ENCODE measurements at regions not wholly inside any gene's neighbourhood (a gene's known extent, or its start where the extent isn't known, plus 50 kb on each side); places are given as distances from the start of the nearest gene placed in this dataset.

- H3K79me2 ChIP-seq (ENCODE audit: control insufficient read depth, insufficient read depth, low read length) = no peaks in the 10 kb centered on the region
- dilution Hi-C loops (cut with MboI; ENCODE audit: extremely low pct_ligation_motif_present, low sequenced_read_pairs) = no loop called here
- H3K4me3 ChIP-seq (ENCODE audit: control insufficient read depth in 2 of 3, extremely low read depth in 1 of 3, insufficient read depth in 2 of 3, low read depth in 1 of 3, low read length in 3 of 3) = no peak overlapping the region
- no peaks in the 10 kb centered on the region for H4K20me1 ChIP-seq (ENCODE audit: control insufficient read depth, extremely low read depth, insufficient read depth, low read length)
- no peak overlapping the region for H2AFZ ChIP-seq (ENCODE audit: control insufficient read depth, low read length)
- no peak overlapping the region for H3K4me2 ChIP-seq (ENCODE audit: control insufficient read depth, extremely low read depth, insufficient read depth, low read depth, low read length)
- no peaks in the 10 kb centered on the region for H3K9me1 ChIP-seq (ENCODE audit: control insufficient read depth, extremely low read depth, insufficient read depth, low read length)
- no peaks in the 10 kb centered on the region for H3K36me3 ChIP-seq (ENCODE audit: control insufficient read depth in 2 of 2, extremely low read depth in 1 of 2, insufficient read depth in 2 of 2, low read length in 2 of 2)
- no peak for FAIRE-seq
- H3K27me3 ChIP-seq (ENCODE audit: control insufficient read depth, extremely low read depth, insufficient read depth, low read length) = no peaks in the 10 kb centered on the region
- no peaks in the 10 kb centered on the region for H3K9me3 ChIP-seq (ENCODE audit: control insufficient read depth, low read depth, low read length)
- DNase-seq (ENCODE audit: low read depth, low spot score) = no peak
- H3K9ac ChIP-seq (ENCODE audit: control insufficient read depth, extremely low read depth, insufficient read depth, low read length) = no peak overlapping the region
- no peaks in the 10 kb centered on the region for H3K4me1 ChIP-seq (ENCODE audit: control insufficient read depth, extremely low read depth, insufficient read depth, low read length)
- H3K27ac ChIP-seq (ENCODE audit: control insufficient read depth, insufficient read depth, low read length) = no peak overlapping the region
- TF ChIP-seq EZH2 (IDR thresholded peaks at IDR 0.05; ENCODE audit: low read length) (no peak), CTCF (optimal IDR thresholded peaks at IDR 0.05 in 1 of 3, IDR thresholded peaks at IDR 0.05 in 1 of 3, conservative IDR thresholded peaks at IDR 0.05 in 1 of 3; ENCODE audit: extremely low read depth in 1 of 3, insufficient read depth in 2 of 3, low read length in 3 of 3) (no peak)
Observed at GRCh38 chr4:89363786-89364185, 56.2 kb upstream of the GPRIN3 start.

- no peaks in the 10 kb centered on the region for H3K36me3 ChIP-seq (ENCODE audit: control insufficient read depth in 2 of 2, extremely low read depth in 1 of 2, insufficient read depth in 2 of 2, low read length in 2 of 2)
- no peaks in the 10 kb centered on the region for H3K9me3 ChIP-seq (ENCODE audit: control insufficient read depth, low read depth, low read length)
- H2AFZ ChIP-seq (ENCODE audit: control insufficient read depth, low read length) = no peak overlapping the region
- H3K9ac ChIP-seq (ENCODE audit: control insufficient read depth, extremely low read depth, insufficient read depth, low read length) = no peak overlapping the region
- no peak overlapping the region for H3K4me2 ChIP-seq (ENCODE audit: control insufficient read depth, extremely low read depth, insufficient read depth, low read depth, low read length)
- DNase-seq (ENCODE audit: low read depth, low spot score) (no peak), FAIRE-seq (no peak)
- no peaks in the 10 kb centered on the region for H3K79me2 ChIP-seq (ENCODE audit: control insufficient read depth, insufficient read depth, low read length)
- no peaks in the 10 kb centered on the region for H4K20me1 ChIP-seq (ENCODE audit: control insufficient read depth, extremely low read depth, insufficient read depth, low read length)
- H3K27ac ChIP-seq (ENCODE audit: control insufficient read depth, insufficient read depth, low read length) = no peak overlapping the region
- no peak overlapping the region for H3K4me3 ChIP-seq (ENCODE audit: control insufficient read depth in 2 of 3, extremely low read depth in 1 of 3, insufficient read depth in 2 of 3, low read depth in 1 of 3, low read length in 3 of 3)
- TF ChIP-seq CTCF (optimal IDR thresholded peaks at IDR 0.05 in 1 of 3, IDR thresholded peaks at IDR 0.05 in 1 of 3, conservative IDR thresholded peaks at IDR 0.05 in 1 of 3; ENCODE audit: extremely low read depth in 1 of 3, insufficient read depth in 2 of 3, low read length in 3 of 3) (no peak), EZH2 (IDR thresholded peaks at IDR 0.05; ENCODE audit: low read length) (no peak)
- no peaks in the 10 kb centered on the region for H3K27me3 ChIP-seq (ENCODE audit: control insufficient read depth, extremely low read depth, insufficient read depth, low read length)
- no peaks in the 10 kb centered on the region for H3K4me1 ChIP-seq (ENCODE audit: control insufficient read depth, extremely low read depth, insufficient read depth, low read length)
- H3K9me1 ChIP-seq (ENCODE audit: control insufficient read depth, extremely low read depth, insufficient read depth, low read length) = no peaks in the 10 kb centered on the region
- dilution Hi-C loops (cut with MboI; ENCODE audit: extremely low pct_ligation_motif_present, low sequenced_read_pairs) = no loop called here
Observed at GRCh38 chr4:89358935-89359638, 51.5 kb upstream of the GPRIN3 start.

Data from keratinocyte (primary cell).